ENCODE measurements at regions not wholly inside any gene's neighbourhood (a gene's known extent, or its start where the extent isn't known, plus 50 kb on each side); places are given as distances from the start of the nearest gene placed in this dataset.

DNA sequence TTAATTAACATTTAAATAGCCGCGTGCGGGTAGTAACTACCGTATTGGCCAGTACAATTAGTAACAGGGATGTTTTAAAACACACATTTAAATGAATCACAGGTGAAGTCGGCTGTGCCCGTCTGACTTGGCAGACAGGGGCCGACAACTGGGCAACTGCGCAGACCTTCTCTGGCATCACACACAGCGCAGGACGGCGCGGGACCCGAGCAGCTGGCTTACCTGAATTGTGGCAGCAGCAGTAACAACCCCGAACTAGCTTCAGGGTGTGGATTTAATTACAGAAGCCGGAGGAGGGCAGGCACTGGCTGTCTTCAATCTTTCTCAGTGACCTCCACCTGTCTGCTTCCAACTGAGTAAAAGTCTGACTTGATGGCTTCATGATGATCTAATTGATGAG lies 91.7 kb downstream of the DACT2 start:
- Histone ChIP-seq H3K27me3 (ENCODE audit: control insufficient read depth in 1 of 2, insufficient read depth in 2 of 2, low read length in 2 of 2) (no peaks in the 10 kb centered on the region), H3K27ac (ENCODE audit: low read length) (no peak overlapping the region), H3K4me3 (ENCODE audit: low read length in 2 of 2) (no peak overlapping the region), H3K36me3 (ENCODE audit: control insufficient read depth in 2 of 2, insufficient read depth in 2 of 2, low read length in 2 of 2) (no peaks in the 10 kb centered on the region), H3K9ac (ENCODE audit: low read length in 2 of 2) (no peak overlapping the region), H3K9me3 (ENCODE audit: control insufficient read depth in 2 of 2, low read length in 2 of 2) (no peaks in the 10 kb centered on the region), H3K4me1 (ENCODE audit: control insufficient read depth, insufficient read depth, low read length) (peaks cover 19% of the 10 kb centered on the region)

DNA sequence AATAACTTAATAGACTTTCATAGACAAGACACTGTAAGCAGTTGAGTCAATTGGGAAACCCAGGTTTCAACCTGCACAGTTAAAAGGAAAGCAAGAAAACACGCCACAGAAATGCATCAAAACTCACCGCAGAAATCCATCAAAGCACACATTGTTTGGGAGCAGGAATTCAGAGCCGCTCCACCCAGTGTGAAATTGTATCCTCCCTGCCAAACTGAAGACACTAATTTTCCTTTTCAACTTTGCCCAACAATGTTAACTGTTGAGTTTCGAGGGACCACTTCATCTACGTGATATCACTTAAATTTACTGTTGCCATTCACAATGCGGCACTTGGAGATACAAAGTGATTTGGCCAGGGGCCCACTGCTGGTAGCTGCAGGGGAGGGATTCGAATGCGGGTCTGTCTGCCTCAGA lies 92.7 kb downstream of the DACT2 start:
- Histone ChIP-seq H3K36me3 (ENCODE audit: control insufficient read depth in 2 of 2, insufficient read depth in 2 of 2, low read length in 2 of 2) (no peaks in the 10 kb centered on the region), H3K27ac (ENCODE audit: low read length) (peak overlapping the region; percentile 41), H3K4me1 (ENCODE audit: control insufficient read depth, insufficient read depth, low read length) (peaks cover 19% of the 10 kb centered on the region), H3K9me3 (ENCODE audit: control insufficient read depth in 2 of 2, low read length in 2 of 2) (no peaks in the 10 kb centered on the region), H3K9ac (ENCODE audit: low read length in 2 of 2) (no peak overlapping the region), H3K27me3 (ENCODE audit: control insufficient read depth in 1 of 2, insufficient read depth in 2 of 2, low read length in 2 of 2) (no peaks in the 10 kb centered on the region), H3K4me3 (ENCODE audit: low read length in 2 of 2) (no peak overlapping the region)

DNA sequence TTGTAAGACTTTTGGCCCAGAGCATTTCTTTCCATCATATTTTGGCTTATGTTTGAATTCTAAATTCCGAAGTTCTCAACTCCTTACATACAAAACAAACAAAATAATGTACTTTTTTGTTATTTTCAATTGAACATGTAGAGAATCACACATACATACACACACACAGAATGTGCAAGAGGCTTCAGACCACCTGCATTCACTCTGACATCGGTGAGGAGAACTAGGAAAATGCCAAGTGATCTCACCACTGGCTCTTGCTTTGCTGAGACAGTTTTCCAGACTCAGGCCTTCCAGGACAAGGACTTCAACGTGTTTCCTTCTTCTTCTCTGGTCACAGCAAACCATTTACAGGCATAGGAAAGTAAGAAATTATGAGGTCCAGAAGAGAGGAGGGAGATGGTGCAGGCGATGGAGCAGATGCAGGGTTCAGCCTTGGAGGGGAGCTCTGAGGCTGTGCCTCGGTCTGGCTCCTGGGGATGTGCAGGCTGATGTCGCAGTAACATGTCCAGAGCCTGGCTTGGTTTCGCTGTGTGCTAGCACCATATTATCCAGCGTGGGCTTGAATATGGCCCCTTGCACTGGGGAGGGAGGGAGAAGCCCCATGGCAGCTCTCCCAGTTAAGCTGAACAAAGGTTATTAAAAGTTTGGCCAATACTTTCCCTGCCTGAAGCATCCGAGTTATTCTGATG lies 93.4 kb downstream of the DACT2 start:
- Histone ChIP-seq H3K9me3 (ENCODE audit: control insufficient read depth in 2 of 2, low read length in 2 of 2) (no peaks in the 10 kb centered on the region), H3K9ac (ENCODE audit: low read length in 2 of 2) (peak overlapping the region; percentile 5 to 31), H3K4me1 (ENCODE audit: control insufficient read depth, insufficient read depth, low read length) (peaks cover 19% of the 10 kb centered on the region), H3K4me3 (ENCODE audit: low read length in 2 of 2) (peak overlapping the region in 1 of 2 donors; percentile 13), H3K27me3 (ENCODE audit: control insufficient read depth in 1 of 2, insufficient read depth in 2 of 2, low read length in 2 of 2) (no peaks in the 10 kb centered on the region), H3K36me3 (ENCODE audit: control insufficient read depth in 2 of 2, insufficient read depth in 2 of 2, low read length in 2 of 2) (no peaks in the 10 kb centered on the region), H3K27ac (ENCODE audit: low read length) (peak overlapping the region; percentile 41)

DNA sequence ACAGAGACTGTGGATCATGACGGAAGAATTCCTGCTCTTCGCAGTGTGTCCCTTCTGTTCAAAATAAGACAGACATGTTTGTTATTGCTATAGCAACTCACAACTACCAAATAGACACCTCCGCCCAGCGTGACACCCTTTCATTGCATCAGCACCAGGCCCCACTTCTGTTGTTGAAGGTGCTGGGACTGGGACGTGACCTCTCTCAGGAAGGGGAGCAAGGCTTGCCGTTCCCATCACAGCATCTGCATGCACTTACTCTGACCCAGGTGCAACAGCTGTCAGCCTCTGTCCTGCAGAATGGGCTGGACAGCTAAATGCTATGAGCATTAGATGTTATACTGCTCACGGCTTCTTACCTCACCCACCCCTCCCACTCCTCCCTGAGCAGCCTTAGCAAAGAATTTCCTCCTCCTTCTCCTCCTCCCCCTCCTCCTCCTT lies 94.1 kb downstream of the DACT2 start:
- no peak overlapping the region for H3K27ac ChIP-seq (ENCODE audit: low read length)
- no peaks in the 10 kb centered on the region for H3K27me3 ChIP-seq (ENCODE audit: control insufficient read depth in 1 of 2, insufficient read depth in 2 of 2, low read length in 2 of 2)
- peak overlapping the region in 1 of 2 donors; percentile 8 for H3K4me3 ChIP-seq (ENCODE audit: low read length in 2 of 2)
- H3K4me1 ChIP-seq (ENCODE audit: control insufficient read depth, insufficient read depth, low read length): peaks cover 19% of the 10 kb centered on the region
- H3K36me3 ChIP-seq (ENCODE audit: control insufficient read depth in 2 of 2, insufficient read depth in 2 of 2, low read length in 2 of 2): no peaks in the 10 kb centered on the region
- peak overlapping the region in 1 of 2 donors; percentile 21 for H3K9ac ChIP-seq (ENCODE audit: low read length in 2 of 2)
- H3K9me3 ChIP-seq (ENCODE audit: control insufficient read depth in 2 of 2, low read length in 2 of 2): no peaks in the 10 kb centered on the region

DNA sequence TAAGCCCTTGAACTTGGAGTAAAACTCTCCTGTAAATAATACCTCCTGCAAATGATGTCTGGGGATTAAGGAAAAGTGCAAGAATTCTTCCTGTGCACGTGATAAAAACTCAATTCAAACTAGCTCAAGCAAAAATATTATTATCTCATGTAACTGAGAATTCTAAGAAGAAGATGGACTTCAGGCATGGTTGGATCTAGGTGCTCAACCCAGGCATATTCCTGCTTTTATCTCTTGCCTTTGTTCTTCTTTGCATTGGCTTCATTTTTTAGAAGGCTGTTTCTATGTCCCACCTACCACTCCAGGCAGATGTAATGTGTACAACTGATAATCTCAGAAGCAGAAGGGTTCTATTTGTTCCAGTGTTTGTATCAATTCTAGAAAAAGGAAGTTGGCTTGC lies 95.8 kb downstream of the DACT2 start:
- Histone ChIP-seq H3K4me1 (ENCODE audit: control insufficient read depth, insufficient read depth, low read length) (peaks cover 19% of the 10 kb centered on the region), H3K4me3 (ENCODE audit: low read length in 2 of 2) (no peak overlapping the region), H3K36me3 (ENCODE audit: control insufficient read depth in 2 of 2, insufficient read depth in 2 of 2, low read length in 2 of 2) (no peaks in the 10 kb centered on the region), H3K9ac (ENCODE audit: low read length in 2 of 2) (no peak overlapping the region), H3K9me3 (ENCODE audit: control insufficient read depth in 2 of 2, low read length in 2 of 2) (no peaks in the 10 kb centered on the region), H3K27me3 (ENCODE audit: control insufficient read depth in 1 of 2, insufficient read depth in 2 of 2, low read length in 2 of 2) (no peaks in the 10 kb centered on the region), H3K27ac (ENCODE audit: low read length) (no peak overlapping the region)

DNA sequence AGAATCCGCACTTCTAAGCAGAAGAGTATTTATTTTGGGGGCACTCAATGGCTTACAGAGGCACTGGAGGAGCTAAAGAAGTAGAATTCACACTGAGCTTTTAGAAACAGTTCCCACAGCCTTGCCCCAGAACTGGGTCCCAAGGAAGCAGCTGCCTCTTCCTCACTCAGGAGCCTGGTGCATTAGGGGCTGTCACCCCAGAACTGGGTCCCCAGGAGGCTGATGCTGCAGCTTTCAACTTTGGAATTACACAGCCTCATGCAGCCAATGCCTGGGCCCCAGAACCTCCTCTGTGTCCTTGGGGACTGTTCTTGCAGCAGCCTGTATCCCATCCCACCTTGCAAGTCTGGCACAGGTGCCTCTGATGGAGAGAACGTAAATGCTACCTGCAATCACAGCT lies 96.4 kb downstream of the DACT2 start:
- Histone ChIP-seq H3K9me3 (ENCODE audit: control insufficient read depth in 2 of 2, low read length in 2 of 2) (no peaks in the 10 kb centered on the region), H3K27ac (ENCODE audit: low read length) (no peak overlapping the region), H3K36me3 (ENCODE audit: control insufficient read depth in 2 of 2, insufficient read depth in 2 of 2, low read length in 2 of 2) (no peaks in the 10 kb centered on the region), H3K9ac (ENCODE audit: low read length in 2 of 2) (no peak overlapping the region), H3K4me1 (ENCODE audit: control insufficient read depth, insufficient read depth, low read length) (peaks cover 19% of the 10 kb centered on the region), H3K4me3 (ENCODE audit: low read length in 2 of 2) (no peak overlapping the region), H3K27me3 (ENCODE audit: control insufficient read depth in 1 of 2, insufficient read depth in 2 of 2, low read length in 2 of 2) (no peaks in the 10 kb centered on the region)

DNA sequence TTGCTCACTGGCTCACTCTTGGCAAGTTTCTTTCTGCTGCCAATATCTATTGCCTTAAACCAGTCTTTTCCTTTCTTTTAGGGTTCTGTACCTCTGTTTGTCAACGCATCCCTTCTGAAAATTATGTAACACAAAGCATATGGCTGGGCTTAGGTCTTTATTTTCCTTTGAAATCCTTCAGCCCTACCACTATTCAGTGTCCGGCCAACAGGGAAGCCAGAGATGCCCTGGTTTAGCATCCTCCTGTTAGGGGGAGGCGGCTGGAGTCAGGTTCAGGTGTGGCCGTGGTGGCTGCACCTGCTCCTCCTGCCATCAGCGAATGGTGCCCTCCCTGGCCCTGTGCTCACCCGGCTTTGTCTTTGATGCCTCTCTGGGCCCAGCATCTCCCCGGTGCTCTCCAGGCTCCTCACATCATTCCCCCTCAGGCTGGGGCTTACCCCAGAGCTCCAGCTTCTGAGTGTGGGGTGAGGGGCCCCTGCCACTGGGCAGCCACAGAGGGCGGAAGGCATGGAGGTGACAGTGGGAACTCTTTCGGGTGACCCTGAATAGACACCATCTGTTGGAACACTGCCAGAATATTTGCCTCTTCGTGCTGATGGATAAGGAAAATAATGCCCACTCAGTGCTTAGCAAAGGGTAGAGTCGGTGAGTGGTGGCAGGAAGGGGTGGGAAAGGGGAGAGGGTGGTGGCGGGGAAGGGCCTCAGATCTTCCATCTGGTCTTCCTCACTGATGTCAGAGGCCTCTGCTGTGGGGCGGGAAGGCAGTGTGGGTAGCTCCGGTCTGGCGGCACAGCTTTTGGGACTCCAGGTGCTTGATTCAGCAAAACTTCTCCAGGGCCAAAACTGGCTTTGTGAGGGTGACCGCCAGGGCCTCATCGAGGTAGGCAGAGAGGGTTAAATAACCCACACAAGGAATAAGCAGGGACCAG lies 97.2 kb downstream of the DACT2 start:
- H3K36me3 ChIP-seq (ENCODE audit: control insufficient read depth in 2 of 2, insufficient read depth in 2 of 2, low read length in 2 of 2): no peaks in the 10 kb centered on the region
- H3K9ac ChIP-seq (ENCODE audit: low read length in 2 of 2): no peak overlapping the region
- H3K4me1 ChIP-seq (ENCODE audit: control insufficient read depth, insufficient read depth, low read length): peaks cover 19% of the 10 kb centered on the region
- no peak overlapping the region for H3K27ac ChIP-seq (ENCODE audit: low read length)
- H3K4me3 ChIP-seq (ENCODE audit: low read length in 2 of 2): no peak overlapping the region
- no peaks in the 10 kb centered on the region for H3K9me3 ChIP-seq (ENCODE audit: control insufficient read depth in 2 of 2, low read length in 2 of 2)
- no peaks in the 10 kb centered on the region for H3K27me3 ChIP-seq (ENCODE audit: control insufficient read depth in 1 of 2, insufficient read depth in 2 of 2, low read length in 2 of 2)

DNA sequence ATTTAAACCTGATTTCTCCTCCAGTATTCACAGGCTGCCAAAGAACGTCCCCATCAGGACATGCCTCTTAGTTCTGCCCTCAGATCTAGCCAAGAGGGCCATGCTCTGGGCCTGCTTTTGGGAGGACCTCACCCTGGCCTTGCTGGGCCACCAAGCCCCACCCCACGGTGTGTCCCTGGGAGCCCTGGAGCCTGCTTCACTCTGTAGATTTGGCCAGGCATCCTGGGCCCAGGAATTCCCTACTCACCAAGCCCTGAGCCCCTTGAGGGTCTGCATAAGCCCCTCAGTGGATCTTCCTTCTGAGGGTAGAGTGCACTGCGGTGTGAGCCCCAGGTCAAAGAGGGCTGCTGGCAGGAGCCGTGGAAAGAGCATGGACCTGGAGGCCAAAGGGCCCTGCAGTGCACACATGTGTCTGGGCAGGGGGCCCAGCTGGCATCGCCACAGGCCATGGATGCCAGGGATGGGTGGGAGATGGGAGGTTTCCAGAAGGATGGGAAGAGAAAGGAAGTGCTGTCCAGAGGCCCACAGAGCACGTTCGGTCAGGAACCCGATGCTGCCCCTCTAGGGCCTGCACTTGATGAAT lies 98.0 kb downstream of the DACT2 start:
- no peaks in the 10 kb centered on the region for H3K9me3 ChIP-seq (ENCODE audit: control insufficient read depth in 2 of 2, low read length in 2 of 2)
- no peaks in the 10 kb centered on the region for H3K36me3 ChIP-seq (ENCODE audit: control insufficient read depth in 2 of 2, insufficient read depth in 2 of 2, low read length in 2 of 2)
- no peak overlapping the region for H3K27ac ChIP-seq (ENCODE audit: low read length)
- peaks cover 17% of the 10 kb centered on the region for H3K4me1 ChIP-seq (ENCODE audit: control insufficient read depth, insufficient read depth, low read length)
- H3K9ac ChIP-seq (ENCODE audit: low read length in 2 of 2): no peak overlapping the region
- H3K27me3 ChIP-seq (ENCODE audit: control insufficient read depth in 1 of 2, insufficient read depth in 2 of 2, low read length in 2 of 2): no peaks in the 10 kb centered on the region
- no peak overlapping the region for H3K4me3 ChIP-seq (ENCODE audit: low read length in 2 of 2)

DNA sequence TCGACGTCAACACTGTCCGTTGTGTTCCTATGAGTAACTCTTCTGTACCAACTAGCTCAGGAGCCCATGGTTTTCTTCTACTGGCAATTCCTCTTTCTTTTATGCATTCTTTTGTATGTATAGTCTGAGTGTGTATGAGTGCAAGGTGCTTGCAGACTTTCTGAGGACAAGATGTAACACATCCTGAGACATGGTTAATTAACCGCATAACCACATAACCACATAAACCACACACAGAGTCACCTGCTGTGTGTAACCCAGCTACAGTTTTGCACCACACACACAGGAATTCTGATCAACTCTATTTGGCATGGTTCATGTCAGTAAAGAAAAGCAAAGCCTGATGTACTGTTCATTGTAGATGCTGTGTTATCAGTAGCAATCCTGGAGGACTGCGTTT lies 98.6 kb downstream of the DACT2 start:
- Histone ChIP-seq H3K4me3 (ENCODE audit: low read length in 2 of 2) (no peak overlapping the region), H3K36me3 (ENCODE audit: control insufficient read depth in 2 of 2, insufficient read depth in 2 of 2, low read length in 2 of 2) (no peaks in the 10 kb centered on the region), H3K27ac (ENCODE audit: low read length) (no peak overlapping the region), H3K27me3 (ENCODE audit: control insufficient read depth in 1 of 2, insufficient read depth in 2 of 2, low read length in 2 of 2) (no peaks in the 10 kb centered on the region), H3K9ac (ENCODE audit: low read length in 2 of 2) (no peak overlapping the region), H3K4me1 (ENCODE audit: control insufficient read depth, insufficient read depth, low read length) (peaks cover 12% of the 10 kb centered on the region), H3K9me3 (ENCODE audit: control insufficient read depth in 2 of 2, low read length in 2 of 2) (no peaks in the 10 kb centered on the region)

DNA sequence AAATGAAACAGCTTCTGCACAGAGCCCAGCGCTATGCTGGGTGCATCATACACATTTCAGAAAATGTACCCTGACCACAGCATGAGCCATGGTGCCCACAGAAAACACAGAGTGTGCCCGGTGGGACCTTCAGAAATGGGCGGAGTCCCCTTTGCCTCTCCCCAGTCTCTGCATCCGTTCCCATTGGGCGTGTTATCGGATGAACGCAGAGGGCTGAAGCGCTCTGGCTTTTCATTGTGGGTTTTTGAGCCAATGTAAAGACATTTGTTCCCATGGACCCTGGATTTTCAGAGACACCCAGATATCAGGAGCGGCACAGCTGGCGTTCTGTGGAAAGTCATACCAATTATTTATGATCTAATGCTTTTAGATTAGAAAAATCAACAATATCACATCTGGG lies 99.8 kb downstream of the DACT2 start:
- Histone ChIP-seq H3K9me3 (ENCODE audit: control insufficient read depth in 2 of 2, low read length in 2 of 2) (no peaks in the 10 kb centered on the region), H3K36me3 (ENCODE audit: control insufficient read depth in 2 of 2, insufficient read depth in 2 of 2, low read length in 2 of 2) (no peaks in the 10 kb centered on the region), H3K27me3 (ENCODE audit: control insufficient read depth in 1 of 2, insufficient read depth in 2 of 2, low read length in 2 of 2) (no peaks in the 10 kb centered on the region), H3K4me3 (ENCODE audit: low read length in 2 of 2) (no peak overlapping the region), H3K27ac (ENCODE audit: low read length) (no peak overlapping the region), H3K9ac (ENCODE audit: low read length in 2 of 2) (no peak overlapping the region), H3K4me1 (ENCODE audit: control insufficient read depth, insufficient read depth, low read length) (peaks cover under 1% of the 10 kb centered on the region)

All from stomach smooth muscle (tissue), 2 donors.